NCI-H345 treated with DMSO at 0.1 percent for 48 hours (cell line): ENCODE measurements at regions not wholly inside any gene's neighbourhood (a gene's known extent, or its start where the extent isn't known, plus 50 kb on each side); places are given as distances from the start of the nearest gene placed in this dataset.
"Not testable (repeated sequence)": the region's sequence is repeated elsewhere in the genome, so short reads cannot be mapped to it uniquely, and the experiment has no call there.

Experiments used
- DNase-seq: peaks from one replicate; lab custom pipeline; 2025; ENCODE audit not compliant: unreplicated experiment; lab: John Stamatoyannopoulos, UW

DNA sequence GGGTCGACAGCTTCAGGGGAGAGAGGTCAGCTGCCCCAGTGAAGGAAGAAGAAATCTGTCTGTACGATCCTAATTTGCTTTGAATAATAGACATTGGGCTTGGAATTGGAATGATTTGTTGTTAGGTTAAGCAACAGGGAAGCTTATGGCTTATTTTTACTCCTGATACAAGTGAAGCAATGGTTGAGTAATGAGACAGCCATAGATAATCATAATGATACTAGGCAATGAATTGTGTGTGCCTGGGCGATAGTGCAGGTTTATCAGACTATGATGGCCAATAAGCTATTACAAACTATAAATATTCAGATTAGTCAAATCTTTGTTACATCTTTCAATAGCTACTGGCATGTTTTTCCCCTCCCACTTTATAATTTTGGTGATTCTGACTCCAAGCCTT lies 140.9 kb upstream of the CDIN1 start:
- DNase-seq = no peak

DNA sequence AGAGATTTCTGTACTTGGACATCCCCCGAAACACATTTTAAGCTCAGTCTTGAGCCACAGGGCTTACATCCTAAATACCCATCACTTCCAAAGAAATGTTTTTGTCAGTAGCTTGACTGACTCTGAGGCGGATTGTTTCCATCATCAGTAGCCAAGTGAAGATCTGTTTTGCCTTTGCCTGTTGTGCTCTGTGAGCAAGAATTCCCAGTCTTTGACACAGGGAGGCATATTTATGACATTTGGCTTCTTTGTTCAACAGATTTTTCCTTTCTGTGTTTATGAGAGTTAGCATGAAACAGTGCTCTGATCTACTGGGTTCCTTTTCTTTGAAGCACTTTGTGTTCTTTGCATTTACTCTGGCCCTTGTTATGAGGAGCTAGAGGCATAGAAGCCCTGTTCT lies 132.1 kb upstream of the CDIN1 start:
- DNase-seq = no peak

DNA sequence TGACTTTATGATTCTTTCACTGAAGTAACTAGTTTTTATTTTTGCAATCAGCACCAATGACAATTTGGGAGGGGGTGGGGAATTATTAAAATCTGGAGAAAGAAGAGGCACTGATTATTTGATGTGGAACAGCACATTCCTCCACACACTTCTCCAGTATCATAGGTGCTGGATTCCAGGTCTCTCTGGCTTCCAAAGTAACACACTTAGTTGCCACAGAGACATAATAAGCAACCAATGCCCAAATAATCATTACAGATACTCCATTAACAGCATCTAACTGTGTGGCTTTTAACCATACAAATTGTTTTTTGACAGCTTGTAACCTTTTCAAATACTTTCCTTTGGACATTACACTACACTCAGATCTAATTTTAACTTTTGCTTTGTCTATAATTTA lies 131.0 kb upstream of the CDIN1 start:
- no peak for DNase-seq

DNA sequence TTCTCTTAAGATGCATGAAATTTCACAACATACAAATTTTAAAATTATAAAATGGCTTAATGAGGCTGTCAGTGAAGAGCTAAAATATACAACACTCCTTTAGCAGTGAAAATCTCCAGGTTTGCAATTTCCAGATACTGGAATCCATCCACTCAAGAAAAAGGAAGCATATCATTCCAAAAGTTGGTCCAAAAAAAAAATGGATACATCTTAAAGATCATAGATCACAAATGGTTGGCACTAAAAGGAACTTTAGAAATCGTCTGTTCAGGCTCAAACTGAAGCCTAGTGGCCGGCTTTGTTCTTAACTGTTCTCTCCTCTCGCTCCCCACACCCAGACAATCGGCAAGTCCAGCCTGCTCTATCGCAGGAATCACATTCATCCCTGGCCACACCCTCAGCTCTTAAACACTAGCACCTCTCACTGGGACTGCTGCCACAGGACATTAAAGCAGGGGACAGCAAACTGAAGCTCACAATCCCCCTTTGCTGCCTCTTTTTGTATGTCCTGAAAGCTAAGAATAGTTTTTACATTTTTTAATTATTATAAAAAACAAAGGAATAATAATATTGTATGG lies 130.3 kb upstream of the CDIN1 start:
- no peak for DNase-seq

DNA sequence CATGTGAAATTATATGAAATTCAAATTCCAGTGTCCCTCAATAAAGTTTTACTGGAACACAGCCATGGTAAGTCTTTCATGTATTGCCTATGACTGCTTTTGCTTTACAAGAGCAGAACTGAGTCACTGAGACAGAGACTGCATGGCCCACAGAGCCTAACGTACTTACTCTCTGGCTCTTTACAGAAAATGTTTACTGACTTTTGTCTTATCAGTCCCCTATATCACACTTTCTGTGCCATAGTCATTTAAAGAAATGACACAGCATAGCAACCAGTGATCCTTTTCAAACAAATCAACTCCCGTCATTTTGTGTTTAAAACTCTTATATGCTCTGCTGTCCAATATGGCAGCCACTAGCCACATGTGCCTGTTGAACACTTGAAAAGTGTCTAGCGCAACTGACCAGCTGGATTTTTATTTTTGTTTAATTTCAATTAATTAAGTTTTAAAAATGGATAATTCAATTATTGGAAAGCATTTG lies 129.7 kb upstream of the CDIN1 start:
- no peak for DNase-seq

DNA sequence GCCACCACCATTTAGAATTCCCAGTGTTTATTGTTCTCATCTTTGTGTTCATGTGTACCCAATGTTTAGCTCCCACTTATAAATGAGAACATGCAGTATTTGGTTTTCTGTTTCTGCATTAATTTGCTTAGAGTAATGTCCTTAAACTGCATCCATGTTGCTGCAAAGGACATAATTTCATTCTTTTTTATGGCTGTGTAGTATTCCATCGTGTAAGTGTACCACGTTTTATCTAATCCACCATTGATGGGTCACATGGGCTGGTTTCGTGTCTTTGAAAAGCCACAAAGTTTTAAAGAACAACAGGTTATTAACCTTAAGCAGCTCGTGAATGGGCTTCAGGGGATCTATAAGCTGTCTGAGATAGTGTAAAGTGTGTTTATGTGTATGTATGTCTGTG lies 125.2 kb upstream of the CDIN1 start:
- not testable (repeated sequence) for DNase-seq

DNA sequence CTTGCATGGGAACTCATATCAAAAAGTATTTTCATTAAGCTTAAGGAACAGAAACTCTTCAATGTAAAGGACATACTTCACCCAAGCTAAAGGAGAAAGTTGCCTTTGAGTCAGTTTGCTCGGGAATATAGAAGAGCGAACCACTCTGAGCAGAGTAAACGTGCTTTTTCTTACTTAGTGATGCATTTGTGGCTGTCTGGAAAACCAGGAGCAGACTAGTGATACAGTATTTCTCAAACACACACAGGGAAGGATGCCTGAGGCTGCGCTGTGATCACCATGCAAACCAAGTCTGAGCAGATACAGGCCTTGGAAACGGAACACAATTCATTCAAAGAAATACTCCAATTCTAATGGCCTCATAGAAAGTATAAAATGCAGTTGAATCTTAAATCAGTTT lies 121.0 kb upstream of the CDIN1 start:
- DNase-seq = no peak

DNA sequence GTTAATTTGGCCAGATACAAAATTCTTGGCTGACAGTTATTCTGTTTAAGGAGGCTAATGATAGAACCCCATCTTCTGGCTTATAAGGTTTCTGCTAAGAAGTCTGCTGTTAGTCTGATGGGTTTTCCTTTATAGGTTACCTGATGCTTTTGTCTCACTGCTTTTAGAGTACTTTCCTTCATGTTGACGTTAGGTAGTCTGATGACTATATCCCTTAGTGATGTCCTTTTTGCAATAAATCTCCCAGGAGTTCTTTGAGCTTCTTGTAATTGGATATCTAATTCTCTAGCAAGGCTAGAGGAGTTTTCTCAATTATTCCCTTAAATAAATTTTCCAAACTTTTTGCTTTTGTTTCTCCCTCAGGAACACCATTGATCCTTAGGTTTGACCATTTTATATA lies 114.1 kb upstream of the CDIN1 start:
- no peak for DNase-seq

DNA sequence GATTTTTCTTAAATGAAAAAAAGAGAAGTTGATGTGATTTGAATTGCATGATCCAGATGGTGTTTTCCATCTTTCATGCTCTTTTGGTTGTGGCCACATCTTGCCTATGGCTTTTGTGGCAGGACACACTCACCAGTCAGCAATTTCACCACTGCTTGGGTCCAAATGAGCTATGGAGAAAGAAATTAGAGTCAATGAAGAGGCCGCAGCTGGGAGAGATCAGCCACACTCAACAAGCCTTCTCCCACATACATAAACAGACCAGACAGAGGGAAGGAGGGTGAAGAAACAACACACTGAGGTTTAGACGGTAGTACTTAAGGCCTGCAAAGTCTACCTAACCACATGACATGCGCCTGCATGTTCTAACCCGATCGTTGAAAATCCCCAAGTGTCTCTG lies 110.7 kb upstream of the CDIN1 start:
- DNase-seq = no peak

DNA sequence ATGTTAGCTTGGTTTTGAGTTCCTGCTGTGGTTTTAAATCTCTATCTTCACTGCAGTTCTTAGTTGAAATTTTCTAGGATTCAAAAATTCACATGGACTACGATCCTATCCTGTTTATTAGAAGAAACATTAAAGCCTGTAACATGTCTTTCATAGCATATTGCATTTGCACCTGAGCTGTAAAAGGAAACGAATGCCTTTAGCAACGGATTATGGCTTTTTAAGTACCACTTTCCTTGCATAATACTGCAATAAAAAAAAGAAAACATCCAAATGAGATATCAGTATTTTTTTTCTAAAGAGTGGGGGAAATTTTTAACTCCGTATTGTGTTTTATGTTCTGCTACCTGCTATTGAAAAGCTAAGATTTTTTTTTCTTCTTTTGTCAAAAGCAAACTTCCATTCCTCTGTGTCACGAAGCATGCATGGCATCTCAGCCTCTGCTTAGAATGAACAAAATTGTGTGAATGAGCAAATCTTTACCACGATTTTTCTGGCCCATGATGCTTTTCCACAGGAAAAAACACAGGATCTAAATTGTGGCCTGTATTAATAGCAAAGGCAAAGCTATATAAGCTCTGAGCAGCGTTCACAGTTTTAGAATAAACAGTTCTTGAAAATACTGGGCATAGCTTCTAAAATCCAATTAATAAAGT lies 110.0 kb upstream of the CDIN1 start:
- DNase-seq = no peak

DNA sequence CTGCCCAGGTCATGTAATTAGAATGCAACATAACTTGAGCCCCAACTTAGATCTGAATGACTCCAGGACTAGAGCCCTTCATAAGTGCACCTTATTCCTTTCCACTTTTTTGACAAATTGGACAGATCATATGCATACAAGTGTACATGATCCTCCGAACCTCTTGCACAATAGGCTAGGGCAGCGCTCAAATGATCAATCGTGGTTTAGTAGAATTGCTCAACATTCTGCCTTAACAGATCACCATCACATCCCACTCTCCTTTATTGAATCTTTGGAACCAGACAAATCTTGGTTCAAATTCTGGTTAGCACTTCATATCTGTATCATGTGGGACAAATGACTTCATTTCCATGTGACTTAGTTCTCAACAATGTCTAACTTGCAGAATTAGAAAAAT lies 106.8 kb upstream of the CDIN1 start:
- DNase-seq = no peak

DNA sequence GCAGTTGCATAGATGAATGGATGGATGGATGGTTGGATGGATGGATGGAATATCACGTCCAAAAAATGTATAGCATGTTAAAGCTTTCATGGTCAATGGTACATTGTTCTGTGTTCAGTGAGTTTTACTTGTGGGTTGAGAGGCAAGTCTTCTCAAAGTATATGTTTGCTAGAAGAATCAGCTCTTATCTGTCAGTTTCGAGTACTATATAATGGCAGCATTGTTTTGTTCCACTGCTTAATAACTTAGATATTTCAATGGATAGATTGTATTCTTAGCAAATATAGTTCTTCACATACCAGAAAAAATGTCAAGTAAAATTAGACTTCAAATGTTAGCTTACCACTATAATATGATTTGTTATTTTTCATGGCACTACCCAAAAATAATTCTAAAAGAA lies 100.9 kb upstream of the CDIN1 start:
- no peak for DNase-seq

DNA sequence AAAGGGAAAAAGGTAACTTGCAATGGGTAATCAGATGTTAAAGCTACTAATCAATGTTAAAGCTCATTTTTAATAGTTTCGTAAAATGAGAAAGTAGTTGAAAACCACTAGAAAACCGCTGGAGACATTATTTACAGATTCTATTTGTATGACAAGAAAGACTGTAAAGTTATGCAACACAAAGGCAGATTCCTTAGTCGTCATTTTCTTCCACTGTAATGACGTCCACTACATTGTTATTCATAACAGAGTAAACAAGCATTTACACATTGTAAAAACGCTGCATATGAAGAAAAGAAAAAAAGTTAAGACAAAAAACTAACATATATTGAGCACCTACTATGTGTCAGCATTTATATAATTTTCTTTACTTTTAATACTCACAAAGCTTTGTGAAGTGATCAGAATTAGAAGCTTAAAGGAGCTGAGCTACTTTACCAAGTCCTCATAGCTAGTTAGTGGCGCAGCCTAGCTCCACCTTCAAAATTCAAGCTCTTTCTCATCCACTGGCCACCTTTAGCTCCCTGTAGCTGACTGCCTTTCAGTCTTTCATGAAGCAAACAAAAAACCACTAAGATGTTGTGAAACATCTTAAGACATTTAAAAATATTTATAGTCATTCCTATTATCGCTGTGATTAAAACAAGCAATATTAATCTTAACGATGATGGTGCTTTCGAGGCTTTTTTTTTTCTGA lies 100.1 kb upstream of the CDIN1 start:
- DNase-seq = no peak

DNA sequence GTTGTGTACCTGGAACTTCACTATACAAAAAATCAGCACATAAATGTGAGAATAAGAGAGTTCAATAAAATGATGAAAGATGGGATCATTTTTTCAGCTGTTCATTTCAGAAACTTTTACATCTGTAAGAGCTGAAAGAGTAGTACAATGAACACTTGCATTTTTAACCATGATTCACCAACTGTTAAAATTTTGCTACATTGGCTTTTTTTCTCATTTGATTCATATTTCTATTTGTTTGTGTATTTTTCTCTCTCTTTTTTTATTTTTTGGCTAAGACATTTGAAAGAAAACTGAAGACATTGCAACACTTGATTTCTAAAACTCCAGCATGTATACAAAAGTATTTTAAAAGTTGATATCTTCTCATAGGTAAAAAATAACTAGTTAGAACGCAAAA lies 98.3 kb upstream of the CDIN1 start:
- no peak for DNase-seq

DNA sequence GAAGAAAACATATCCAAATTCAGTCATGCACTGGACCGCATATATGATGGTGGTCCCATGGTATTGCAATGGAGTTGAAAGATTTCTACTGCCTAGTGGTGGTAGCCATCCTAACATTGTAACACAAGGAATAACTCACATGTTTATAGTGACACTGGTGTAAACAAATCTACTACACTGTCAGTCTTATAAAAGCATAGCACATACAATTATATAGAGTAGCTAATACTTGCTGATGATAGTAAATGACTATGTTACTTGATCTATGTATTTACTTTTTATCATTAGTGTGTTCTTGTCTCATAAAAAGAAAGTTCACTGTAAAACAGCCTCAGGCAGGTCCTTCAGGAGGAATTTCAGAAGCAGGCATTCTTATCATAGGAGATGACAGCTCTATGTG lies 96.0 kb upstream of the CDIN1 start:
- no peak for DNase-seq

DNA sequence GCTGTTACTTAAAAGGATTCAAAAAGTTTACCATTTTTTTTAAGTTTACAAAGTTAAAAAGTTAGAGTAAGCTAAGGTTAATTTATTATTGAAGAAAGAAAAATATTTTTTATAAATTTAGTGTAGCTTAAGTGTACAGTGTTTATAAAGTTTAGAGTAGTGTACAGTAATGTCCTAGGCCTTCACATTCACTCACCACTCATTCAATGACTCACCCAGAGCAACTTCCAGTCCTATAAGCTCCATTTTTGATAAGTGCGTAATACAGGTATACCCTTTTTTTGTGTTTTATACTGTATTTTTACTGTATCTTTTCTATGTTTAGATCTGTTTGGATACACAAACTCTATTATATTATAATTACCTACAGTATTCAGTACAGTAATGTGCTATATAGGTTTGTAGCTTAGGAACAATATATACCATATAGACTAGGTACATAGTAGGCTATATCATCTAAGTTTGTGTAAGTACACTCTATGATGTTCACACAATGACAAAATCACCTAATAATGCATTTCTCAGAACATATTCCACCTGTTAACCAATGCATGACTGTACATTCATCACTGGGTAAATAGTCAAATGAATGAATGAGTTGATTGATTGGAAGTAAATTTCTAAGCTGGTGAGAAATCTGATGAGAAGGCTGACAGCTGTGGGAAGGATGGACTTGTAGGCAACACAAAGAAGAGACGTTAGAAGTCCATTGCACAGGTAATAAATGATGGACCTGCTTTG lies 95.2 kb upstream of the CDIN1 start:
- no peak for DNase-seq

DNA sequence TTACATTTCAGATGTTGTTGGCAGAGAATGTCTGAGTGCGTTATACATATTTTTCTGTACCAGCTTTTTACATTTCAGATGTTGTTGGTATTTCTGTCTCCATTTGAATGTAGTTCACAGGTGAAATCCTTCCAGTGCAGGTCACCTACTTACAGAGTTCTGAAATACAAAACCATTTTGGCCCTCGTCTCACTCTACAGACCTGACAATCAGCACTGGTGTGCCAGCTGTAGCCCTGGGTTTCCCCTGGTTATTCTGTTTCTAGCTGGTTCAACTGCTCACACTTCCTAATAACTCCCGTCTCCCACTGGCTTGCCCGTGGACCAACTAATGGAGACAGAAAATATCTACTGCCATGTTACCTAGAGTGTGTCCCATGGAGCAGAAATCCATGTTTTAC lies 87.5 kb upstream of the CDIN1 start:
- no peak for DNase-seq

DNA sequence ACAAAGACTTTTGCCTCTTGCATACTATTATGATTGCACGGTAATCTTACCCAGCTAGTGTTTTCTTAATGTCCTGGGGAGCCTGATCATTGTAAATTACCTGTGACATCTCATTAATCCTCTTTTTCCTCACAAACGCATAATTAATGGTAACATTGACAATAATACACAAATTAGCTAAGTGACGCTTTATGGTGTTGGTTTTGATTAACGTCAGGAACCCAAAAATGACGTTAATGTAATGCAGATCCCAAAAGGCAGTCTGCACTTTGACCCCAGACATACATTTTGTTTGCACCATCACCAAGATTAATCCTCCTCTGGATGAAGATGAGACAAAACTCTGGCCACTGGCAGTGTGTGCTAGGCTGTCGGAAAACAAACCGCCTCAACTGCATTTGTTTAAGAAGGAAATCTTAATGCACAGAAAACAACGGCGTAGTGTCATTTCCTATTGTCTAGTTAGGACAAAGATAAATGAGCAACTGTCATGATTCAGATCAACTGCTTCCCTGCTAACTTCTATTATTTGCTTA lies 83.9 kb upstream of the CDIN1 start:
- DNase-seq = no peak

DNA sequence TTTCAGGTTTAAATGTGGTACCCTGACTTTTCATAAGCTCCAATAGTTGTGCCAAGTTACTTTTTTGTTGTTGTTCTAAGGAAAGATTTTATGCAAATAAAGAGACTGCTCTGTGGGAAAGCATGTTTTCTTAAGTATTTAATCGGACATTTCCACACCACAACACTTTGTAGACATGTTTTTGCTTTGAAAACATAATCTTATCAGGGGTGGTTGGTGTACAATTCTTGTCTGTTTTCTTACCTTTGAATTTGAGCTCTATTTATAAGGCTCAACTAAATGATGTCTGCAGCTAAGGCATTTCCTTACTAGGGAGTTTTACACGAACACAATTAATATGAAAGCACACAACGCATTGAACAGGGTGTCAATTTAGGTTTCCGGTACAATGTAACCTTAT lies 81.5 kb upstream of the CDIN1 start:
- no peak for DNase-seq

DNA sequence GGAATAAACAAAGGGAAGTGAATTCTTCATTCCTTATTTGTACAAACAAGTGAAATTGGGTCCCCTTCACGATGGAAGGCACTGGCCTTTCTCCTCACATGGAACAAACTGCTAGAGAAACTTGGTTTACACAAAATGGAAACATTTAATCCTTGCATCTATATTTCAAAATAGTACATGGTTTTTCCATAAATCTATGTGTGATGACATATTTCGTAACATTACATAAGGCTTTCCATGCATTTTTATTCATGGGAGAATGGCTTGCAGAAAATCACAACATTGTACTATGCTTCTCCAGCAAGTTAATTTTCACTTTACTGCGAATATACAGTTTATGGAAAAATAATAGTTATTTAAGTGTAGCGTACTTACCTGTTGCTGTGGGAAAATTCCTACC lies 81.0 kb upstream of the CDIN1 start:
- no peak for DNase-seq

DNA sequence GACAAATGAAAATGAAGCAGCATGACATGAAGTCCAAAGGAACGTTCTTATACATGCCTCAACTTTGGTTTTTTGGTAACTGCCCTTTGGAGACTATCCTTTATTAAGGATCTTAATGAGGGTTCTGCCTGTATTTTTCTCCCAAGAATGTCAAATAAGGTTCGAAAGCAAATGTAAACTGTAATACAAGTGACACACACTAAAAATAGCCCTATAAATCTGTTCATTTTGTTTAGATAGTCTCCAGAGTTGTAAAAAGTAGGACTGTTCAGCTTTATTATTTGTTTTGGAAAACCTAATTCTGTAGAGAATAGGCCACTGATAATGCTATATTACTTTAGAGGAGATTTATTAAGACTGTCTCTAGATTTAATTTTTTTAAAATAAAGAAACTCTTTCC lies 80.5 kb upstream of the CDIN1 start:
- no peak for DNase-seq
